Ascending aorta (tissue), 2 donors: ENCODE measurements at regions not wholly inside any gene's neighbourhood (a gene's known extent, or its start where the extent isn't known, plus 50 kb on each side); places are given as distances from the start of the nearest gene placed in this dataset.

ENCODE experiments used
- DNase-seq, 2 donors: peaks; one replicate each; pipeline ENCODE4 v3.0.0-alpha.2; 2019; ENCODE audit warnings: low spot score in 2 of 2
- H3K27ac ChIP-seq, 2 donors: fragments of 200-600 bp; sonication (generic); one replicate each; pipeline ENCODE4 v1.5.1; 2016 to 2017; ENCODE audit warnings: mild to moderate bottlenecking in 1 of 2
- H3K27me3 ChIP-seq: fragments of 200-600 bp; sonication (generic); one replicate; pipeline ENCODE4 v1.5.1; 2017
- H3K36me3 ChIP-seq, 2 donors: fragments of 200-600 bp; sonication (generic); one replicate each; pipeline ENCODE4 v1.5.1; 2016
- H3K4me1 ChIP-seq, 2 donors: fragments of 200-600 bp; sonication (generic); one replicate each; pipeline ENCODE4 v1.5.1; 2016 to 2017; ENCODE audit warnings: mild to moderate bottlenecking in 1 of 2
- H3K4me3 ChIP-seq, 2 donors: fragments of 200-600 bp; sonication (generic); one replicate each; pipeline ENCODE4 v1.5.1; 2016 to 2017; ENCODE audit warnings: mild to moderate bottlenecking in 1 of 2
- H3K9me3 ChIP-seq, 2 donors: fragments of 200-600 bp; sonication (generic); one replicate each; pipeline ENCODE4 v1.5.1; 2016
- CTCF ChIP-seq, 3 experiments: fragments of 200-600 bp in 2 of 3; fragments of 450-650 bp in 1 of 3; sonication (generic) in 2 of 3; IDR thresholded peaks; one replicate each; pipeline ENCODE4 v1.5.1; 2016 to 2019; ENCODE audit warnings: antibody characterized with exemption in 3 of 3, mild to moderate bottlenecking in 1 of 3, moderate library complexity in 1 of 3
- intact Hi-C: fragments of 100-400 bp; cut with DNase I; formaldehyde crosslinking; loops from one replicate; pipeline ENCODE4 v1.15.1; 2023

GRCh38 chr5:134464988-134465815 lies 53.5 kb upstream of the CDKN2AIPNL start:
- intact Hi-C loops = loop anchor here (5.0 kb wide), 1 partner anchor 117 kb away; no protein-coding TSS in a partner anchor
- DNase-seq = peak in 1 of 2 donors; percentile 65
- Histone ChIP-seq H3K27ac (peak overlapping the region; percentile 94 to 98), H3K9me3 (no peaks in the 10 kb centered on the region), H3K36me3 (no peaks in the 10 kb centered on the region), H3K4me3 (peak overlapping the region; percentile 64 to 68), H3K27me3 (no peaks in the 10 kb centered on the region), H3K4me1 (peaks cover 6 to 22% of the 10 kb centered on the region in 2 donors)
- no peak for TF ChIP-seq CTCF (IDR thresholded peaks at IDR 0.05)

GRCh38 chr5:134463991-134464760 lies 52.5 kb upstream of the CDKN2AIPNL start:
- TF ChIP-seq CTCF (IDR thresholded peaks at IDR 0.05) = no peak
- peaks cover 6 to 22% of the 10 kb centered on the region in 2 donors for H3K4me1 ChIP-seq
- DNase-seq = peak in 1 of 2 donors; percentile 60
- no peak overlapping the region for H3K27ac ChIP-seq
- H3K9me3 ChIP-seq = no peaks in the 10 kb centered on the region
- H3K4me3 ChIP-seq = no peak overlapping the region
- no peaks in the 10 kb centered on the region for H3K36me3 ChIP-seq
- intact Hi-C loops = loop anchor here (2.0 to 5.0 kb wide), 2 partner anchors 51 to 118 kb away; no protein-coding TSS in a partner anchor
- no peaks in the 10 kb centered on the region for H3K27me3 ChIP-seq

- Histone ChIP-seq H3K36me3 (no peaks in the 10 kb centered on the region), H3K27me3 (no peaks in the 10 kb centered on the region), H3K4me1 (peaks cover 6 to 29% of the 10 kb centered on the region in 2 donors), H3K4me3 (no peak overlapping the region), H3K9me3 (no peaks in the 10 kb centered on the region), H3K27ac (no peak overlapping the region)
- no peak for DNase-seq
- intact Hi-C loops = loop anchor here (2.0 to 5.0 kb wide), 2 partner anchors 50 to 119 kb away; no protein-coding TSS in a partner anchor
- no peak for TF ChIP-seq CTCF (IDR thresholded peaks at IDR 0.05)
Observed at GRCh38 chr5:134463176-134463720, 51.6 kb upstream of the CDKN2AIPNL start.

- intact Hi-C loops = loop anchor here (2.0 to 5.0 kb wide), 2 partner anchors 50 to 120 kb away; no protein-coding TSS in a partner anchor
- H3K4me3 ChIP-seq = no peak overlapping the region
- H3K27ac ChIP-seq = no peak overlapping the region
- H3K9me3 ChIP-seq = no peaks in the 10 kb centered on the region
- H3K27me3 ChIP-seq = no peaks in the 10 kb centered on the region
- TF ChIP-seq CTCF (IDR thresholded peaks at IDR 0.05) = no peak
- peaks cover 6 to 31% of the 10 kb centered on the region in 2 donors for H3K4me1 ChIP-seq
- peak in 1 of 2 donors; percentile 48 for DNase-seq
- H3K36me3 ChIP-seq = no peaks in the 10 kb centered on the region
Observed at GRCh38 chr5:134462761-134463160, 51.1 kb upstream of the CDKN2AIPNL start.

- peak in 1 of 2 donors; percentile 37 for DNase-seq
- intact Hi-C loops = loop anchor here (2.0 to 5.0 kb wide), 2 partner anchors 49 to 120 kb away; no protein-coding TSS in a partner anchor
- no peak overlapping the region for H3K27ac ChIP-seq
- no peaks in the 10 kb centered on the region for H3K36me3 ChIP-seq
- TF ChIP-seq CTCF (IDR thresholded peaks at IDR 0.05) = no peak
- no peaks in the 10 kb centered on the region for H3K9me3 ChIP-seq
- H3K27me3 ChIP-seq = no peaks in the 10 kb centered on the region
- no peak overlapping the region for H3K4me3 ChIP-seq
- H3K4me1 ChIP-seq = peaks cover 6 to 28% of the 10 kb centered on the region in 2 donors
Observed at GRCh38 chr5:134462047-134462575, 50.4 kb upstream of the CDKN2AIPNL start.
